Endothelial cell (in vitro differentiated cells): ENCODE measurements at regions not wholly inside any gene's neighbourhood (a gene's known extent, or its start where the extent isn't known, plus 50 kb on each side); places are given as distances from the start of the nearest gene placed in this dataset.

Experiments used
- DNase-seq: peaks from one replicate; pipeline ENCODE4 v3.0.0; 2021; ENCODE audit warnings: low spot score
- H3K27ac Mint-ChIP-seq: one replicate; pipeline ENCODE4 v1.8.0; 2021; ENCODE audit warnings: mixed read lengths, inconsistent platforms; ENCODE audit not compliant: unreplicated experiment
- H3K27me3 Mint-ChIP-seq: one replicate; pipeline ENCODE4 v1.8.0; 2021; ENCODE audit warnings: mild to moderate bottlenecking, moderate library complexity, mixed read lengths, inconsistent platforms; ENCODE audit not compliant: unreplicated experiment
- H3K36me3 Mint-ChIP-seq: one replicate; pipeline ENCODE4 v1.8.0; 2021; ENCODE audit warnings: mild to moderate bottlenecking, low read depth, mixed read lengths, inconsistent platforms; ENCODE audit not compliant: unreplicated experiment
- H3K4me1 Mint-ChIP-seq: one replicate; pipeline ENCODE4 v1.8.0; 2021; ENCODE audit warnings: mild to moderate bottlenecking, mixed read lengths, inconsistent platforms; ENCODE audit not compliant: unreplicated experiment
- H3K4me3 Mint-ChIP-seq: one replicate; pipeline ENCODE4 v1.8.0; 2021; ENCODE audit warnings: mild to moderate bottlenecking, mixed read lengths, inconsistent platforms; ENCODE audit not compliant: unreplicated experiment
- H3K9me3 Mint-ChIP-seq: one replicate; pipeline ENCODE4 v1.8.0; 2021; ENCODE audit warnings: mixed read lengths, inconsistent platforms; ENCODE audit not compliant: unreplicated experiment
- TF ChIP-seq, protein P1 (sequence below): fragments of 200-600 bp; sonication (generic); IDR thresholded peaks from one replicate; pipeline ENCODE4 v1.5.0; 2021; ENCODE audit warnings: antibody characterized with exemption; ENCODE audit not compliant: unreplicated experiment

DNA sequence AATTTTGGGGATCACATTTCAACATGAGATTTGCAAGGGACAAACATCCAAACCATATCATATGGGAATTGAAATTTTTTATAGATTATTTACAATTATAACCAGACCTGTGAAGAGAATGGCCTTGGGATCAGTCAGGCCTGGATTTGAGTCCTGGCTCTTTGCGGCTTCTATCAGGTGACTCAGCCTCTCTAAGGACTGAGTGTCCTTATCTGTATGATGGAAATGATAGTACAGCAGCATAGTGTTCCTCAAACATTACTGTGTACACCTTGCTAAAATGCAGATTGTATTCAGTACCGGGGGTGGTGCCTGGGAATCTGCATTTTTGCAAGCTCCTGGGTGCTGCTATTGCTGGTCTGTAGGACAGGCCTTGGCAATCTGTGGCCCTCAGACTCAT, 206.7 kb upstream of the PROK2 start:
- no peaks in the 10 kb centered on the region for H3K9me3 Mint-ChIP-seq
- TF ChIP-seq, protein P1, sequence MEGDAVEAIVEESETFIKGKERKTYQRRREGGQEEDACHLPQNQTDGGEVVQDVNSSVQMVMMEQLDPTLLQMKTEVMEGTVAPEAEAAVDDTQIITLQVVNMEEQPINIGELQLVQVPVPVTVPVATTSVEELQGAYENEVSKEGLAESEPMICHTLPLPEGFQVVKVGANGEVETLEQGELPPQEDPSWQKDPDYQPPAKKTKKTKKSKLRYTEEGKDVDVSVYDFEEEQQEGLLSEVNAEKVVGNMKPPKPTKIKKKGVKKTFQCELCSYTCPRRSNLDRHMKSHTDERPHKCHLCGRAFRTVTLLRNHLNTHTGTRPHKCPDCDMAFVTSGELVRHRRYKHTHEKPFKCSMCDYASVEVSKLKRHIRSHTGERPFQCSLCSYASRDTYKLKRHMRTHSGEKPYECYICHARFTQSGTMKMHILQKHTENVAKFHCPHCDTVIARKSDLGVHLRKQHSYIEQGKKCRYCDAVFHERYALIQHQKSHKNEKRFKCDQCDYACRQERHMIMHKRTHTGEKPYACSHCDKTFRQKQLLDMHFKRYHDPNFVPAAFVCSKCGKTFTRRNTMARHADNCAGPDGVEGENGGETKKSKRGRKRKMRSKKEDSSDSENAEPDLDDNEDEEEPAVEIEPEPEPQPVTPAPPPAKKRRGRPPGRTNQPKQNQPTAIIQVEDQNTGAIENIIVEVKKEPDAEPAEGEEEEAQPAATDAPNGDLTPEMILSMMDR, result no peak
- H3K27ac Mint-ChIP-seq, result no peak overlapping the region

DNA sequence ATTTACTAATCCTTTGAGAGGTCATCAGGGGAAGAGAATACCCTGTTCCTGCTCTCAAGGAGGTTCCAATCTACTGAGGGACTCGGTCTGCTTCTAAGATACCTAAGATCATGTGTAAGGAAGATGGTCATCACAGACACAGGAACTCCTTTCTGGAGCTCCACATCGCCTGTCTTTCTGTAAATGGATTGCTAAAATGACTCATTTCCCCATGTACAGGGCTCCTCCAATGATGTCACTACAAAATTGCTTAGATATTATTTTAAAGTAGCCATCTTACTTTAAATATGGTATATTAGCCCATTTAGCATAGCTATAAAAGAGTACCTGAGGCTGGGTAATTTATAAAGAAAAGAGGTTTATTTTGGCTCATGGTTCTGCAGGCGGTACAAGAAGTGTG, 206.1 kb upstream of the PROK2 start:
- Mint-ChIP-seq H3K4me1 (peaks cover 24% of the 10 kb centered on the region), H3K4me3 (no peak overlapping the region), H3K36me3 (no peaks in the 10 kb centered on the region), H3K27ac (no peak overlapping the region), H3K27me3 (peaks cover 1% of the 10 kb centered on the region), H3K9me3 (no peaks in the 10 kb centered on the region)
- TF ChIP-seq, protein P1, result no peak
- no peak for DNase-seq

More for the DNA sequence above, 206.7 kb upstream of the PROK2 start:
- Mint-ChIP-seq H3K4me3 (no peak overlapping the region), H3K4me1 (peaks cover 24% of the 10 kb centered on the region), H3K36me3 (no peaks in the 10 kb centered on the region), H3K27me3 (peaks cover 1% of the 10 kb centered on the region)
- DNase-seq, result no peak

DNA sequence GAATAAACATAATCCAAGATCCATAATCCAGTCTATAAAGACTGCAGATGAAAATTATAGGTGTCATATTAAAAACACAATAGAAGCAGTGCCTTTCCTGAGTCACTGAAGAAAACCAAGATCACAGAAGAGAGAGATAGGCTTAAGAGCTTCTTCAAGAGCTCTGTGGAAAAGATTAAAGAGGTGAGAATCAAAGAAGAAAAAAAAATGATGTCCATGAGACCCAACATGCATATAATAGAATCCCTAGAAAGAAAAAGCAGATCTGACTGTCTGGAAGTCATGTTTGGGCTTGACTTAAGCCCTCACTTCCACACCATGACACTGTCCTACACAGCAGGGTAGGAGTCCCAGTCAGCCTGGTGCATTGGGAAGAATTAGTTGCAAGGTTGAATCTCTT, 205.6 kb upstream of the PROK2 start:
- no peak for DNase-seq
- Mint-ChIP-seq H3K27ac (no peak overlapping the region), H3K9me3 (no peaks in the 10 kb centered on the region), H3K4me1 (peaks cover 25% of the 10 kb centered on the region), H3K36me3 (no peaks in the 10 kb centered on the region), H3K4me3 (no peak overlapping the region), H3K27me3 (peaks cover 1% of the 10 kb centered on the region)
- TF ChIP-seq, protein P1, result no peak

DNA sequence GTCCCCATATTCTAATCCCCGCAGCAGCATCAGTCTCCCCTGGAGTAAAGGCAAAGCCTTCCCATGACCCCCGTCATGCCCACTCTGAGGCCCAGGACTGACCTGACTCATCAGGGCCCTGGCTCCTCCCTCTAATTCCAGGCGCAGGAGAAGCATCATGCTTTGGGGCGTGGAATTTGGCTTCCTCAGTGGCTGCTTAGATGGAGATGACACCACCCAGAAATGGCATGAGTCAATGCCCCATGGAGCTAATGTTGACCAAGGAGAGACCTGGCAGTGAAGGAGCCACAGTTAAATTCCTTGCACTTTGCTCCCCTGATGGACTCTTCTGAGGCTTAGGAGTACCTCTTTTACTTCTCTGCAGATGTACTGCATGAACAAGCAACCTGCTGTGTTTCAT, 204.2 kb upstream of the PROK2 start:
- TF ChIP-seq, protein P1, result no peak
- no peak overlapping the region for H3K27ac Mint-ChIP-seq
- H3K27me3 Mint-ChIP-seq, result peaks cover 1% of the 10 kb centered on the region
- peaks cover 21% of the 10 kb centered on the region for H3K4me1 Mint-ChIP-seq
- H3K36me3 Mint-ChIP-seq, result no peaks in the 10 kb centered on the region
- DNase-seq, result no peak
- no peak overlapping the region for H3K4me3 Mint-ChIP-seq
- no peaks in the 10 kb centered on the region for H3K9me3 Mint-ChIP-seq

DNA sequence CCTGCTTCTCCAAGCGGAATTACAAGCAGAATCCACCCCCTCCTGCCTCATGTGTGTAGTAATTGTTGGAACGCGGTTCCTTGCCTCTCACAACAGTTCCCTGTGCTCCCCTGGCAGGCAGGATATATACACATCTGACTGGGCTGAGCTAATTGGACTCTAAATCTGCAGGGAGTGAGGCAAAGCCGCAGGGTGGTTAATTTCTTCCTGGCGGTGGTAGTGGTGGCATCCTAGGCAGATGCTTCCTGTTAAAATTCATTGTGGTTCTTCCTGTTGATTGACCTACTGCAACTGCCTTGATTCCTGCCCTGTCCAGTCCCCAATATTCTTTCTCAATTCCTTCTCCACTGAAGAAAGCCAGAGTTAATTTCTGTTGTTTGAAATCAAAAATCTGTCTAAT, 202.9 kb upstream of the PROK2 start:
- H3K9me3 Mint-ChIP-seq, result no peaks in the 10 kb centered on the region
- peak; percentile 46 for DNase-seq
- TF ChIP-seq, protein P1, result no peak
- H3K27ac Mint-ChIP-seq, result peak overlapping the region; percentile 33
- peaks cover 1% of the 10 kb centered on the region for H3K27me3 Mint-ChIP-seq
- H3K4me1 Mint-ChIP-seq, result peaks cover 21% of the 10 kb centered on the region
- H3K4me3 Mint-ChIP-seq, result no peak overlapping the region
- no peaks in the 10 kb centered on the region for H3K36me3 Mint-ChIP-seq
